H1 (cell line): ENCODE measurements at regions not wholly inside any gene's neighbourhood (a gene's known extent, or its start where the extent isn't known, plus 50 kb on each side); places are given as distances from the start of the nearest gene placed in this dataset.

Source experiments
- SUZ12 ChIP-seq: fragments of 200-600 bp; sonication (generic); IDR thresholded peaks from 2 replicates; pipeline ENCODE4 v1.6.1; 2012; ENCODE audit warnings: mild to moderate bottlenecking, inconsistent platforms, low read length, moderate library complexity, mixed read lengths
- TF ChIP-seq, protein P1 (sequence below): fragments of 300-600 bp; sonication (generic); IDR thresholded peaks from 2 replicates; pipeline ENCODE4 v1.7.1; 2012; ENCODE audit warnings: low read length, moderate library complexity, mild to moderate bottlenecking, inconsistent platforms; ENCODE audit not compliant: insufficient replicate concordance

GRCh38 chr4:71625005-71625404, 158.9 kb downstream of the GC start (continued):
- TF ChIP-seq, protein P1, sequence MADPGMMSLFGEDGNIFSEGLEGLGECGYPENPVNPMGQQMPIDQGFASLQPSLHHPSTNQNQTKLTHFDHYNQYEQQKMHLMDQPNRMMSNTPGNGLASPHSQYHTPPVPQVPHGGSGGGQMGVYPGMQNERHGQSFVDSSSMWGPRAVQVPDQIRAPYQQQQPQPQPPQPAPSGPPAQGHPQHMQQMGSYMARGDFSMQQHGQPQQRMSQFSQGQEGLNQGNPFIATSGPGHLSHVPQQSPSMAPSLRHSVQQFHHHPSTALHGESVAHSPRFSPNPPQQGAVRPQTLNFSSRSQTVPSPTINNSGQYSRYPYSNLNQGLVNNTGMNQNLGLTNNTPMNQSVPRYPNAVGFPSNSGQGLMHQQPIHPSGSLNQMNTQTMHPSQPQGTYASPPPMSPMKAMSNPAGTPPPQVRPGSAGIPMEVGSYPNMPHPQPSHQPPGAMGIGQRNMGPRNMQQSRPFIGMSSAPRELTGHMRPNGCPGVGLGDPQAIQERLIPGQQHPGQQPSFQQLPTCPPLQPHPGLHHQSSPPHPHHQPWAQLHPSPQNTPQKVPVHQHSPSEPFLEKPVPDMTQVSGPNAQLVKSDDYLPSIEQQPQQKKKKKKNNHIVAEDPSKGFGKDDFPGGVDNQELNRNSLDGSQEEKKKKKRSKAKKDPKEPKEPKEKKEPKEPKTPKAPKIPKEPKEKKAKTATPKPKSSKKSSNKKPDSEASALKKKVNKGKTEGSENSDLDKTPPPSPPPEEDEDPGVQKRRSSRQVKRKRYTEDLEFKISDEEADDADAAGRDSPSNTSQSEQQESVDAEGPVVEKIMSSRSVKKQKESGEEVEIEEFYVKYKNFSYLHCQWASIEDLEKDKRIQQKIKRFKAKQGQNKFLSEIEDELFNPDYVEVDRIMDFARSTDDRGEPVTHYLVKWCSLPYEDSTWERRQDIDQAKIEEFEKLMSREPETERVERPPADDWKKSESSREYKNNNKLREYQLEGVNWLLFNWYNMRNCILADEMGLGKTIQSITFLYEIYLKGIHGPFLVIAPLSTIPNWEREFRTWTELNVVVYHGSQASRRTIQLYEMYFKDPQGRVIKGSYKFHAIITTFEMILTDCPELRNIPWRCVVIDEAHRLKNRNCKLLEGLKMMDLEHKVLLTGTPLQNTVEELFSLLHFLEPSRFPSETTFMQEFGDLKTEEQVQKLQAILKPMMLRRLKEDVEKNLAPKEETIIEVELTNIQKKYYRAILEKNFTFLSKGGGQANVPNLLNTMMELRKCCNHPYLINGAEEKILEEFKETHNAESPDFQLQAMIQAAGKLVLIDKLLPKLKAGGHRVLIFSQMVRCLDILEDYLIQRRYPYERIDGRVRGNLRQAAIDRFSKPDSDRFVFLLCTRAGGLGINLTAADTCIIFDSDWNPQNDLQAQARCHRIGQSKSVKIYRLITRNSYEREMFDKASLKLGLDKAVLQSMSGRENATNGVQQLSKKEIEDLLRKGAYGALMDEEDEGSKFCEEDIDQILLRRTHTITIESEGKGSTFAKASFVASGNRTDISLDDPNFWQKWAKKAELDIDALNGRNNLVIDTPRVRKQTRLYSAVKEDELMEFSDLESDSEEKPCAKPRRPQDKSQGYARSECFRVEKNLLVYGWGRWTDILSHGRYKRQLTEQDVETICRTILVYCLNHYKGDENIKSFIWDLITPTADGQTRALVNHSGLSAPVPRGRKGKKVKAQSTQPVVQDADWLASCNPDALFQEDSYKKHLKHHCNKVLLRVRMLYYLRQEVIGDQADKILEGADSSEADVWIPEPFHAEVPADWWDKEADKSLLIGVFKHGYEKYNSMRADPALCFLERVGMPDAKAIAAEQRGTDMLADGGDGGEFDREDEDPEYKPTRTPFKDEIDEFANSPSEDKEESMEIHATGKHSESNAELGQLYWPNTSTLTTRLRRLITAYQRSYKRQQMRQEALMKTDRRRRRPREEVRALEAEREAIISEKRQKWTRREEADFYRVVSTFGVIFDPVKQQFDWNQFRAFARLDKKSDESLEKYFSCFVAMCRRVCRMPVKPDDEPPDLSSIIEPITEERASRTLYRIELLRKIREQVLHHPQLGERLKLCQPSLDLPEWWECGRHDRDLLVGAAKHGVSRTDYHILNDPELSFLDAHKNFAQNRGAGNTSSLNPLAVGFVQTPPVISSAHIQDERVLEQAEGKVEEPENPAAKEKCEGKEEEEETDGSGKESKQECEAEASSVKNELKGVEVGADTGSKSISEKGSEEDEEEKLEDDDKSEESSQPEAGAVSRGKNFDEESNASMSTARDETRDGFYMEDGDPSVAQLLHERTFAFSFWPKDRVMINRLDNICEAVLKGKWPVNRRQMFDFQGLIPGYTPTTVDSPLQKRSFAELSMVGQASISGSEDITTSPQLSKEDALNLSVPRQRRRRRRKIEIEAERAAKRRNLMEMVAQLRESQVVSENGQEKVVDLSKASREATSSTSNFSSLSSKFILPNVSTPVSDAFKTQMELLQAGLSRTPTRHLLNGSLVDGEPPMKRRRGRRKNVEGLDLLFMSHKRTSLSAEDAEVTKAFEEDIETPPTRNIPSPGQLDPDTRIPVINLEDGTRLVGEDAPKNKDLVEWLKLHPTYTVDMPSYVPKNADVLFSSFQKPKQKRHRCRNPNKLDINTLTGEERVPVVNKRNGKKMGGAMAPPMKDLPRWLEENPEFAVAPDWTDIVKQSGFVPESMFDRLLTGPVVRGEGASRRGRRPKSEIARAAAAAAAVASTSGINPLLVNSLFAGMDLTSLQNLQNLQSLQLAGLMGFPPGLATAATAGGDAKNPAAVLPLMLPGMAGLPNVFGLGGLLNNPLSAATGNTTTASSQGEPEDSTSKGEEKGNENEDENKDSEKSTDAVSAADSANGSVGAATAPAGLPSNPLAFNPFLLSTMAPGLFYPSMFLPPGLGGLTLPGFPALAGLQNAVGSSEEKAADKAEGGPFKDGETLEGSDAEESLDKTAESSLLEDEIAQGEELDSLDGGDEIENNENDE: no peak
- TF ChIP-seq SUZ12: no peak
- TF ChIP-seq, all 59 proteins: peak for 0
